ENCODE measurements at regions not wholly inside any gene's neighbourhood (a gene's known extent, or its start where the extent isn't known, plus 50 kb on each side); places are given as distances from the start of the nearest gene placed in this dataset.
"Not testable (repeated sequence)": the region's sequence is repeated elsewhere in the genome, so short reads cannot be mapped to it uniquely, and the experiment has no call there.

GRCh38 chr4:174183259-174183658 is 100.2 kb downstream of the FBXO8 start:
- no peak for DNase-seq

DNA sequence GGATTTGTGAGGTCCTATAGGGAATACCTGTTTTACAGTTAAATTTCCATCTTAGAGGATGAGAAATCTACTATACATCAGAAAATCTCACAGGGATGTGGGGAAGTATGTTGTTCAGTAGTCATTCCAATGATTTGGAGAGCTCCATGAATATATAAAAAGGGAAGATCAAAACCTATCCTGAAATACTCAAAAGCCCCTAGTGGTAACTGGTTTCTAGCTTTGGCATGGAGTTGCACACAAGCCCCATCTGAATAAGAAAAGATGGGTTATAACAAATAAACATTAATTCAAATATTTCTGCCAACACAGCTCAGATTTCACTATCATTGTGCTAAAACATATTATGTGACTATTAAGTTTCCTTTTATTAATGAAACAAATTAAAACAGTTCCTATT is 101.6 kb downstream of the FBXO8 start:
- DNase-seq = no peak

GRCh38 chr4:174177536-174177935 is 105.9 kb downstream of the FBXO8 start:
- no peak for DNase-seq

GRCh38 chr4:174175836-174176235 is 107.6 kb downstream of the FBXO8 start:
- not testable (repeated sequence) for DNase-seq

DNA sequence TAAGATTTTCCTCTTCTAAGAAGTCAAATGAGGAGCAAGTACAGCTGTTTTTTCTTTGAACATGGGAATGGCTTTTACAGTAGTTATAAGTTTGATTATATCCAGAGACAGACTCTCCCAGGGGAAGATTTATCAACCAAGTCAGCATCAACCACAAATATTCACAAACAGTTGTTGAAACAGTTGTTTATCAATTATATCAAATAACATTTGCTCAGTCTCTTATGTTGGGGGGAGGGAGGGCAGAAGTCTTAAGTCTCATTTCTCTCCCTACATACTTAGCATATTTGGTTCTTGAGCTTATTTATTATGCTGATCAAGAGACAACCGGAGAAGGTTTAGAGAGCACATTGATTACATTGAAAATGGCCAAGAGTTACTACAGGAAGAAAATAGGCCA is 110.1 kb downstream of the FBXO8 start:
- no peak for DNase-seq

DNA sequence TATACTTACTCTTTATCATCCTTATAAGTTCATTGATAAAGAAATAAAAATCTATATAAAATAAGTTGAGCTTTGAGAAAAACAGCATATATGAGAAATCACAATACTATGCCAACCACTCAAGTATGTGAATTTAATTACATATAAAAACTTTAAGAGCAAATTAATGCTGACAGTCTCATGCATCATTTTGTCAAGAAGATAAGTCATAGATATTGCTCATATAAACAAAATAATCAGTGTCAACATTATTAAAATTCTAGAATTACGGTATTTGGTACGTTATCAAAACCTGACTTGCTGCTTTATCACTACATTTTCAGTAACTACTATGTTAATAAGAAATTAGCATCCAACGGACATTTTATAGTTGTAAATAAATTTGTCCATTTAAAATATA is 111.2 kb downstream of the FBXO8 start:
- DNase-seq = no peak

DNA sequence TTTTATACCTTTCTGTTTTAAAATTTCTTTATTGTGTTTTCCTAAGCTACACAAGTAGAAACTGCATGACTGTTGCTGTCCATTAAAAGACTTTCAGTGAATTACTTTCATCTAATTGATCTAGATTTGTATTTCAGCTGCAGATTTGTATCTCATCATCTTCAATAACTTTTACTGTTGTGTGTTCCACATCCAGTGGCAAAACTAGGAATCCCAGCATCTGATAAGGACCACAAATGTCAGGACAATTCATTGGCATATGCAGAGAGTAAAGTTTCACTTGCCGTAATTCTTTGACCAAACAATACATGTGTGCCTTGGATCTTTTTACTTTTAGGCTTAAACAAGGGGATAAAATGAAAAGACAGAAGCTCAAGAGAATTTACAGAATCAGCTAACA is 112.6 kb downstream of the FBXO8 start:
- DNase-seq = no peak

- DNase-seq = no peak
These were observed 113.4 kb downstream of the FBXO8 start for GRCh38 chr4:174170091-174170490.

DNA sequence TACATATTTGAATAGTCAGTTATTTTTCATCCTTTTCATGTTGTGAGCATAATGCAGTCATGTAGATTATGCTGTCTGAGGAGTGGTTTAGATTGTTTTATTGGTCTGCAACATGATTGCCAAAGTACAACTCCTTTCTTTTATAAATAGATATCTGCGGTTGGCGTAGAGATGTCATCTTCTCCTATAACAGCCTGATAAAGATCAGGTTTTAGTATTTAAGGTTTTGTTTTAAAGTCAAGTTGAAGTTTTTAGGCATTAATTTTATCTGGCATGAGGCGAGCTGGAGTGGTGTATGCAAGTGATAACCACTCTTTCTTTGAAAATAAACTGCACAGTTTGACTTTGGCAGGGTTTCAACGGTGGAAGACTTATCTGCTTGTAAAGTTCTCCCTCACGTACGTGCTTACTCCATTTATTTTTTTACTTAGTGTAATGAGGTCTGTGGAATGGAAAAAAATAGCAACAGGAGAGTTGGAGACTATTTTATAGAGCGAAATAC is 126.3 kb downstream of the FBXO8 start:
- no peak for DNase-seq

- peak; percentile 33 for DNase-seq
These were observed 127.1 kb downstream of the FBXO8 start for GRCh38 chr4:174156239-174156826.

DNA sequence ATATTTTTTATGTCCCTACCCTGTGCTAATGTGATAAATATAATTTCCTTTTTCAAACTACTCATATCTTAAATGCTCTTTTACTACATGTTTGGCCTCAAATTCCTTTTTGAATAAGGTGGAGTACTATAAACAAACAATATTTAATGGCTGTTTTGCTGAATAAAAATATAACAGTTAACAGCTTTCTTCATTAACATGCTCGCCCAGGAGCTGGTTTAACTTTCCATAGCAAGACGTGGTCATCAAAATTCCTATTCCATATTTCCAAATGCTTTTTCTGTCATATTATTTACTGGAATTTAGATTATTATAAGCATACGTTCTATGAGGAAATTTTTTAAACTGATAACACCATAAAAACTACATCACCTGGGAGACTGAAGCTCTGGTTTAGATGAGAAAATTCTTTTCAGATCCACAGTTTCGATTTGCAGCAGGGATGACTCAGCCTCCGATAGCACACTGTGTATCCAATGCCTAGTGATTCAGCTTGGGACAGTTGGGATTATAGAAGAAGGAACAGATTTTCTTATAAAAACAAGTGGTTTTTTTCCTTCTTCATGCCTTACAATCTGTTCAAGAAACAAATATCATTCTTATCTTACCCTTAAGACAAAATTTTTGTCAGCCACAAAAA is 129.1 kb downstream of the FBXO8 start:
- DNase-seq = no peak

DNA sequence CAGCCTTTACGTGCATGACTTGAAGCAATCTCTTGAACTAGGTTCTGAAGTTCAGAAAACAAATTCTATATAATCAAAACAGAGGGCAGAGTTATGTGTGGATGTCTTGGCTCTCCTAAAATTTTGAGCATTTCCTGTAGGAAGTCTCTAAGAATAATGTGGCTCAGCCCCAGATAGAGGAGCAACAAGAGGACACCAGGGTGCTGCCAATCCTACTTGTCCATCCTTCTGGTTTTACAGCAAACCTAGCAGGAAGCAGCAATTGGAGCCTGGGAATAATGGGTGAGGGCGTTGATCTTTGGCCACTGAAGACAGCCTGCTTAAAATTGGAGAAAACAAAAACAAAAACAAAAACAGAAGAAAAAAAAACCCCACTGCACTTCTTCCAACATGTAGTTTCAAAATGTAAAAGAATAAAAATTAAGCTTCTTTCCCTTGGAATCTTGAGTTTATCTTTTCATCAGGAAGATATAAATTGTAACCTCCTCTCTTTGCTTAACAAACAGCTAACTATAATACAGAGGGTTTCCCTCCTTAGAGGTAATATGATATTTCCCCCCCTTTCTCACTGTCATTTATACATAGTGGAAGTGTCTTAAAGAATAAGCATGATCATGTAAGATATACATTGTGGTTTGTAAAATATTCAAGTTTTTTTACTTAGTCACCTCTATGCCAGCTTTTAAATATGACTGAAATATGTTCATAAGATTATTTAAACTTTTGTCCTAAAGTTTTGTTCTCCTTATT is 130.6 kb downstream of the FBXO8 start:
- DNase-seq = no peak

DNA sequence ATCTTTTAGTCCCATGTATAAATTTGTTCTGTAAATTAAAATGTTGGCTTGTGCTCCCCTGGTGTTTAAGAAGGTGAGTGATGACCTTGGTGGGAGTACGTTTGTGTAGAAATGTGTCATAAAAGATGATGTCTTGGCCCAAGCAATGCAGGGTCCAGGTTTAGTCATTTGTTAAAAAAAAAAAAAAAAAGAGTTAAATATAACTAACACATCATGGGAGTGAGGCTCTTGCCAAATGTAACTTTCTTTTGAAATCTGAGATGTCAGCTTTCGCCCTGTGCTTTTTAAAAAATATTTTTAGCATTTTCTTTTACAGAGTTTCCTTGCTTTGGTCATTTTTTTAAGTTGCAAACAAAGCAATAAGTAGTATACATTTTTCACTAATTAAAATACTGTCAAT is 135.6 kb downstream of the FBXO8 start:
- no peak for DNase-seq

DNA sequence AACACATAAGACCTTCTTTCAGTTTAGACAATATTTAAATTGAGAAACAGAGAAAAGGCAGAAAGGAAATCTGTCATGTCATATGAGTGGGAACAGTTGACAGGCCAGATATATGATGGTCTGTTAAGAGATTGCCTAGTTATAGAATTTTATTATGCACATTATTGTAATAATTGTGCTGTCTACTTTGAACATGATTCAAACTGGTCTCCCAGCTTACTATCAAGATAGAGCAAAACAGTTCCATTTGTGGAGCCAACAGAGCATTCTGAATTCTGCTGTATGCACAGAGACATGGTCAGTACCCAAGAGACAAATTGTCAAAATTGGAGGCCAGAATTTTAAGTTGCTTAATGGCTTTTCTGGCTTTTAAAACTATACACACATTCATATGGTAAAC is 139.4 kb downstream of the FBXO8 start:
- DNase-seq = no peak

GRCh38 chr4:174141876-174142275 is 141.6 kb downstream of the FBXO8 start:
- no peak for DNase-seq

DNA sequence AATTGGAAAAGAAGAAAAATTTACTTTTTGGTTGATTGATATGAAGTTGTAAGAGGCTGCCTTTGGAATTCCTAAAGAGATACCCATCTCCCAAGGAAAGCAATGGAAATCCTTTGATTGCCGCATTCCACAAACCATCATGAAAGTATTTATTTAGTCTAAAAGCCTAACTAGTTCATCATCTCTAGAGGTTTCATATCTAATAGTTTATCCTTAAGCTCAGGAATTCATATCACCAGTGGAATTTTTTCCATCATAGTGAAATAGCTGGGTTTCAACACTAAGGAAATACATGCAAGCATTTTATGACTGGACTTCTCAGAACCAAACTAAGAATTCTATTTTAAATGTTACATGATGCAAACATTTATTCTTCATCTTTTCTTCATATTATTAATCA is 144.9 kb downstream of the FBXO8 start:
- no peak for DNase-seq

DNA sequence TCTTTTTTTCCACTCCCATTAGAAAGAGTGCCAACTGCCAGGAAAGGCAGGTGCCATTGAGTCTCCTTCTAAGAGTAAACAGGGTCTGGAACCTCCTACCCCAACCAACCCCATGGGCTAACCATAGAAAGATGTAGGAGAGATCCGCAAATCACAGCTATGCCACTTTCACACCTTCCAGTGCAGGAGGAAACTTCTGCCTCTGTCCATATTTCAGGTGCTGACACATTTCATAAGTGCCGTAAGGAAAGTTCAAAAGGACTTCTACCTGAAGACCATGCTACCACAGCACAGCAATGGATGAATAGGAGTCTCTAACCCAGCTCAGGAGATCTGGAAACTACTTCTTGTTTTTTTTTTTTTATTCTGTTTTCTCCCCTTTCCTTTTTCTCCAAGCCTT is 145.8 kb downstream of the FBXO8 start:
- DNase-seq = no peak

GRCh38 chr4:174135936-174136406 is 147.5 kb downstream of the FBXO8 start:
- no peak for DNase-seq

- no peak for DNase-seq
These were observed 147.9 kb downstream of the FBXO8 start for GRCh38 chr4:174135530-174135929.

- DNase-seq = no peak
These were observed 149.1 kb downstream of the FBXO8 start for GRCh38 chr4:174134361-174134760.

DNA sequence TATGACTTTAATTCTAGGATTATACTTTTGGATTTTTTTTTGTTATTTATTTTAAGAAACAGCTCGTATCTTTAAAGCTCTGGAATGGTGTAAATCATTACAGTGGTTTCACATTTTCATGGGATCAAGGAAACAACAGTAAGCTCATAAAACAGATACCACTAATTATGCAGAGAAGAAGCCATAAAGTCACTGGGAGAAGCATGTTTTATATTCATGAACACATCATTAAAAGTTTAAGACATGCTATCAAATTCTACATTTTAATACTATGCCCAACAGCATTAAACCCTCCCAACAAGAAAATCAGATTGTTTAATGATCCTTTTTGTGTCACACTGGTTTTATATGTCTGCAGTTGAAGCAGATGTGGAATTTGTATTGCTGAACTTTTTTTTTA is 149.9 kb downstream of the FBXO8 start:
- no peak for DNase-seq

GRCh38 chr4:174131901-174132300 is 151.6 kb downstream of the FBXO8 start:
- DNase-seq = no peak

DNA sequence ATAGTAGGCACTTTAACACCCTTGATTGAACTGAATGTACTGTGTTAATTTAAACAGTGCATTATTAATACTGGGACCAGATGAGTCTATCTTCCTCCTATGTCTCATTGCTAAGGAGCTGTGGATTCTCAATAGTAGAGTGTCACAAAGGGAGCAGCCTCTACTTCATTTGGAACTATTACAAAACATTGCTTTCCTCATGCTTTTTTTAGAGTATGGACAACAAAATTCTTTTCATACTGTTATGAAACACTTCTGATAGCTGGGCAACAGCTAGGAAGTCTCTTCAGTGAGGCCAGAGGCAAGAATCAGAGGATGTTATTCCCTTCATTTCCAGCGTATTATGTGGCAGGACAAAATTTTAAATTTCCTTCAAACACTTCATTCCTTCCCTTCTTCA is 160.8 kb downstream of the FBXO8 start:
- no peak for DNase-seq
